SH-SY5Y (cell line): ENCODE measurements at regions not wholly inside any gene's neighbourhood (a gene's known extent, or its start where the extent isn't known, plus 50 kb on each side); places are given as distances from the start of the nearest gene placed in this dataset.

Experiments
- GATA2 ChIP-seq: IDR thresholded peaks from 2 replicates; pipeline ENCODE4 v1.6.1; 2011; ENCODE audit warnings: mild to moderate bottlenecking, low read depth, low read length
- GATA3 ChIP-seq: IDR thresholded peaks from 2 replicates; pipeline ENCODE4 v1.6.1; 2011; ENCODE audit warnings: low read depth, mild to moderate bottlenecking, low read length, moderate library complexity

- TF ChIP-seq GATA2 (no peak), GATA3 (no peak)
Observed at GRCh38 chr7:47651355-47652317, 69.7 kb upstream of the TNS3 start.
